ENCODE measurements at regions not wholly inside any gene's neighbourhood (a gene's known extent, or its start where the extent isn't known, plus 50 kb on each side); places are given as distances from the start of the nearest gene placed in this dataset.

GRCh38 chr4:155008389-155008788, 200.0 kb upstream of the NPY2R start:
- DNase-seq (no peak), ATAC-seq (no peak)
- 54 to 63% methylated on average over 2 of the region's 2 CpGs for WGBS, 2 donors
- no peaks in the 10 kb centered on the region for H3K4me1 ChIP-seq
- TF ChIP-seq, protein P1, sequence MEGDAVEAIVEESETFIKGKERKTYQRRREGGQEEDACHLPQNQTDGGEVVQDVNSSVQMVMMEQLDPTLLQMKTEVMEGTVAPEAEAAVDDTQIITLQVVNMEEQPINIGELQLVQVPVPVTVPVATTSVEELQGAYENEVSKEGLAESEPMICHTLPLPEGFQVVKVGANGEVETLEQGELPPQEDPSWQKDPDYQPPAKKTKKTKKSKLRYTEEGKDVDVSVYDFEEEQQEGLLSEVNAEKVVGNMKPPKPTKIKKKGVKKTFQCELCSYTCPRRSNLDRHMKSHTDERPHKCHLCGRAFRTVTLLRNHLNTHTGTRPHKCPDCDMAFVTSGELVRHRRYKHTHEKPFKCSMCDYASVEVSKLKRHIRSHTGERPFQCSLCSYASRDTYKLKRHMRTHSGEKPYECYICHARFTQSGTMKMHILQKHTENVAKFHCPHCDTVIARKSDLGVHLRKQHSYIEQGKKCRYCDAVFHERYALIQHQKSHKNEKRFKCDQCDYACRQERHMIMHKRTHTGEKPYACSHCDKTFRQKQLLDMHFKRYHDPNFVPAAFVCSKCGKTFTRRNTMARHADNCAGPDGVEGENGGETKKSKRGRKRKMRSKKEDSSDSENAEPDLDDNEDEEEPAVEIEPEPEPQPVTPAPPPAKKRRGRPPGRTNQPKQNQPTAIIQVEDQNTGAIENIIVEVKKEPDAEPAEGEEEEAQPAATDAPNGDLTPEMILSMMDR (IDR thresholded peaks at IDR 0.05) = no peak
- H3K9me3 ChIP-seq = peaks cover 0 to 6% (median 0%) of the 10 kb centered on the region in 11 donors
- no peaks in the 10 kb centered on the region for H3K27me3 ChIP-seq
- H3K27ac ChIP-seq = no peak overlapping the region
- intact Hi-C loops (cut with DNase I) = no loop called here
- no peaks in the 10 kb centered on the region for H3K36me3 ChIP-seq
- H3K4me3 ChIP-seq = no peak overlapping the region

DNA sequence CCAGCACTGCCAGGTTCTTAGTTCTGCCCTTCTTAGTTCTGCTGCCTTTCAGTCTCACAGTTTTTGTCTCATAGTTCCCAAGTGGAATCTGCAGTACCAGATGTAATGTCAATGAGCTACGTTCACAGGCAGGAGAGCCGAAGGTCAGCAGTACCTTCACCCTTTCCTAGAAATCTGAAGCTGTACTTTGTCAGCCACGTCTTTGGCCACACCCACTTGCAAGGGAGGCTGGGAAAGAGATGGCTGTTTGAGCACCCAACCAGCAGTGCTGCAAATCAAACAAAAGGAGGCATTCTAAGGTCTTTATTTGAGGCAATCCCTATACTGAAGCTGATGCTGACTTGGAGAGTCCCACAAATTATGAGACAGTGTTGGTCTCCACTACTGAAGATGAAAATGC, 199.1 kb upstream of the NPY2R start:
- intact Hi-C loops (cut with DNase I) = no loop called here
- TF ChIP-seq, protein P1 (IDR thresholded peaks at IDR 0.05) = no peak
- no peak for ATAC-seq
- no peaks in the 10 kb centered on the region for H3K27me3 ChIP-seq
- no peak overlapping the region for H3K4me3 ChIP-seq
- H3K4me1 ChIP-seq = no peaks in the 10 kb centered on the region
- DNase-seq = no peak
- H3K36me3 ChIP-seq = no peaks in the 10 kb centered on the region
- H3K27ac ChIP-seq = no peak overlapping the region
- 57 to 67% methylated on average over 3 of the region's 3 CpGs for WGBS, 2 donors
- H3K9me3 ChIP-seq = peaks cover 0 to 6% (median 0%) of the 10 kb centered on the region in 11 donors

DNA sequence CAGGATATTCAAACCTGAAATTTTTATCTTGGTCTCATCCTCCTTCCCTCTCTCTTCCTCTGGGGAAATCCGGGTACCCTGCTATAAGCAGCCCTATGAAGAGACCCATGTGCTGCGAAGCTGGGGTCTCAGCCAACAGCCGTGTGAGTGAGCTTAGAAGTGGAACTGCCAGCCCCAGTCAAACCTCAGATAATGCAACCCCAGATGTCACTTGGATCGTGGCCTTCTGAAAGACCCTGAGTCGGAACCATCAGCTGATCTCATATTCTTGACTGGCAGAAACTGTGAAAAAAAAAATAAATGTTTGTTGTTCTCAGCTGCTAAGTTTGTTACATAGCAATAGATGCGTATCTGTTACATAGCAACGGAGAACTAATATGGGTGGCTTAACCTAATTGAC, 198.1 kb upstream of the NPY2R start:
- Histone ChIP-seq H3K27me3 (no peaks in the 10 kb centered on the region), H3K4me3 (no peak overlapping the region), H3K36me3 (no peaks in the 10 kb centered on the region), H3K27ac (no peak overlapping the region), H3K9me3 (peaks cover 0 to 8% (median 0%) of the 10 kb centered on the region in 11 donors), H3K4me1 (no peaks in the 10 kb centered on the region)
- TF ChIP-seq, protein P1 (IDR thresholded peaks at IDR 0.05) = no peak
- 81 to 82% methylated on average over 7 of the region's 7 CpGs for WGBS, 2 donors
- ATAC-seq (no peak), DNase-seq (no peak)
- intact Hi-C loops (cut with DNase I) = no loop called here

DNA sequence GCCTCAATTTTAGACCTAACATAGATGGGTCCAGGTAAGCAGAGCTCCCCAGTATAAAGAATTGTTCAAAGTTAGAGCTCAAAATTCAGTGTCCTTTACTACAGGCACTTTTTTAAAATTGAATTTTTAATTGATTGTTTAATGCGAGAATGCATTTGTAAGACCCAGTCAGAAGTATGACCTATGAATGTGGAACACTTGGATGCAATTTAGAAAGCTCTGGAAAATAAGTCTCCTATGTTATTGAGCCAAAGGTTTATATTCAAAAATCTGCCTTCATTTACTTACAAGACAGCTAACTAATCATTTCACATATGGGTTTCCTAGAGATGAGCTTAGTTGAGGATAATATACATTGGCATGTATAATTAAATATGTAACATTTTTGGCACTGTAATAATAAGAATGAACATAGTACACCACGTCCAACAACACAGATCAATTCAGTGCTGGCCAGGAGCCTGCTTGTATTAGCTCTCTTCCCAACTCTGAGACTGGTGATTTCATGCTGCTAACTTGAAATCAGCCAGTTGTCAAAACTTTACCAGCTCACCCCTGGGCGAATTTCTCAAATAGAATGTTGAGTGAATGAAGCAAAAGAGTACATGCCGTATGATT, 197.2 kb upstream of the NPY2R start:
- no peaks in the 10 kb centered on the region for H3K4me1 ChIP-seq
- no peak overlapping the region for H3K27ac ChIP-seq
- intact Hi-C loops (cut with DNase I) = no loop called here
- 69 to 71% methylated on average over 4 of the region's 4 CpGs for WGBS, 2 donors
- H3K4me3 ChIP-seq = no peak overlapping the region
- H3K9me3 ChIP-seq = peaks cover 0 to 8% (median 0%) of the 10 kb centered on the region in 11 donors
- no peaks in the 10 kb centered on the region for H3K36me3 ChIP-seq
- H3K27me3 ChIP-seq = no peaks in the 10 kb centered on the region
- ATAC-seq (no peak), DNase-seq (no peak)
- TF ChIP-seq, protein P1 (IDR thresholded peaks at IDR 0.05) = no peak
